ENCODE measurements at regions not wholly inside any gene's neighbourhood (a gene's known extent, or its start where the extent isn't known, plus 50 kb on each side); places are given as distances from the start of the nearest gene placed in this dataset.

DNA sequence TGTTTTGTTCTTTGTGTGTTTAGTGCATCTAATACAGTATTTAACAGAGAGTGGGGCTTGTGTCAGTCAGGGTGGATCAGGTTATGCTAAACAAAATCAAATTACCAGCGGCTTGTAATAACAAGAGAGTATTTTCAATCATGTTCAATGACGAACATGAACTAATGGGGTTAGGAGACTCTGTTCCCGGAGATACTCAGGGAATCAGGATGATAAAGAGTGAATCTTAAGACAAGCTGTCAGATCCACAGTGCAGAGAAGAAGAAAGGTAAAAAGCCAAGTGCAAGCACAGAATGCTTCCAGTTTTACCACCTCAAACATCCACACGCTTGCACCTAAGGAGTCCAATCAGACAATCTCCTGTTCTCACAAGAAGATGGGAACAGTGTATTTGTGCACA lies 1331.5 kb upstream of the TMEM132C start:
- Histone ChIP-seq H3K4me2 (ENCODE audit: low read length) (no peak overlapping the region), H3K9me3 (ENCODE audit: low read length) (no peaks in the 10 kb centered on the region)

DNA sequence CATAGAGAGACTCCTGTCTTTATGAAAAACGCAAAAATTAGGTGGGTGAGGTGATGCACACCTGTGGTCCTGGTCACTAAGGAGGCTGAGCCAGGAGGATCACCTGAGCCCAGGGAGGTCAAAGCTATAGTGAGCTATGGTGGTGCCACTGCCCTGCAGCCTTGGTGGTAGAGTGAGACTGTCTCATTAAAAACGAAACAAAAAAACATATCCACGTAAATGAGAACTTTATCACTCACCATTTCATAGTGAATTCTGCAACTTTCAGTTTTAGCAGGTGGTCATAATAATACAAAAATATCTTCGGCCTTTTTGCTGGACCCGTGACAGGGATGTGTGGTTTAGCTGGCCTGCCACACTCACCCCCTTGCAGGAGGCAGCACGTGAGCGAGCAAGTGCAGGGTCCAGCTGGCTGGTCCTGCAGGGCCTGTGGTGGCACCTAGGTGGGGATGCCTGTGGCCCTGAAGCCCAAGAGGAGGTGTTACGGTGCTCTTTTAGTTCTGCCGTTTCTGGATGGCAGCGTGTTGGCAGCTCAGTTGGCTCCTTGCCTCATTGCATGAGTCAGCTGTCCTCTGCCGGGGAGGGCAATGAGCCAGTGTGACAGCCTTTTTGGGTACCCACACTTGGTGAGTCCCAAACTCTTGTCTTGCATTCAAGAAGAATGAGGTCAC lies 1330.7 kb upstream of the TMEM132C start:
- no peak overlapping the region for H3K9ac ChIP-seq (ENCODE audit: low read length)
- no peaks in the 10 kb centered on the region for H3K9me2 ChIP-seq (ENCODE audit: low read depth, low read length)
- H3K36me3 ChIP-seq (ENCODE audit: insufficient read depth, low read length), result no peaks in the 10 kb centered on the region
- H2AFZ ChIP-seq (ENCODE audit: low read length), result no peak overlapping the region
- no peak overlapping the region for H3K4me3 ChIP-seq (ENCODE audit: low read depth, low read length, poor library complexity, severe bottlenecking)
- no peaks in the 10 kb centered on the region for H3K4me1 ChIP-seq (ENCODE audit: insufficient read depth, low read length, severe bottlenecking)
- H3K79me2 ChIP-seq (ENCODE audit: insufficient read depth, low read length), result no peaks in the 10 kb centered on the region
- no peaks in the 10 kb centered on the region for H3K9me3 ChIP-seq (ENCODE audit: low read length)
- H3K4me2 ChIP-seq (ENCODE audit: low read length), result no peak overlapping the region
- H3K27me3 ChIP-seq (ENCODE audit: insufficient read depth, low read length), result no peaks in the 10 kb centered on the region
- no peaks in the 10 kb centered on the region for H3F3A ChIP-seq (ENCODE audit: insufficient read depth, low read length)
- TF ChIP-seq EZH2 (IDR thresholded peaks at IDR 0.05; ENCODE audit: borderline replicate concordance, low read length), result no peak
- TF ChIP-seq, protein P1, sequence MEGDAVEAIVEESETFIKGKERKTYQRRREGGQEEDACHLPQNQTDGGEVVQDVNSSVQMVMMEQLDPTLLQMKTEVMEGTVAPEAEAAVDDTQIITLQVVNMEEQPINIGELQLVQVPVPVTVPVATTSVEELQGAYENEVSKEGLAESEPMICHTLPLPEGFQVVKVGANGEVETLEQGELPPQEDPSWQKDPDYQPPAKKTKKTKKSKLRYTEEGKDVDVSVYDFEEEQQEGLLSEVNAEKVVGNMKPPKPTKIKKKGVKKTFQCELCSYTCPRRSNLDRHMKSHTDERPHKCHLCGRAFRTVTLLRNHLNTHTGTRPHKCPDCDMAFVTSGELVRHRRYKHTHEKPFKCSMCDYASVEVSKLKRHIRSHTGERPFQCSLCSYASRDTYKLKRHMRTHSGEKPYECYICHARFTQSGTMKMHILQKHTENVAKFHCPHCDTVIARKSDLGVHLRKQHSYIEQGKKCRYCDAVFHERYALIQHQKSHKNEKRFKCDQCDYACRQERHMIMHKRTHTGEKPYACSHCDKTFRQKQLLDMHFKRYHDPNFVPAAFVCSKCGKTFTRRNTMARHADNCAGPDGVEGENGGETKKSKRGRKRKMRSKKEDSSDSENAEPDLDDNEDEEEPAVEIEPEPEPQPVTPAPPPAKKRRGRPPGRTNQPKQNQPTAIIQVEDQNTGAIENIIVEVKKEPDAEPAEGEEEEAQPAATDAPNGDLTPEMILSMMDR (IDR thresholded peaks at IDR 0.05; ENCODE audit: low read length), result no peak
- H4K20me1 ChIP-seq (ENCODE audit: insufficient read depth, low read length), result no peaks in the 10 kb centered on the region
- H3K27ac ChIP-seq (ENCODE audit: low read depth, low read length, poor library complexity, severe bottlenecking), result no peak overlapping the region

More for the DNA sequence above, 1331.5 kb upstream of the TMEM132C start:
- H3K27ac ChIP-seq (ENCODE audit: low read depth, low read length, poor library complexity, severe bottlenecking), result no peak overlapping the region
- H2AFZ ChIP-seq (ENCODE audit: low read length), result no peak overlapping the region
- H3K4me3 ChIP-seq (ENCODE audit: low read depth, low read length, poor library complexity, severe bottlenecking), result no peak overlapping the region
- H3K79me2 ChIP-seq (ENCODE audit: insufficient read depth, low read length), result no peaks in the 10 kb centered on the region
- no peak overlapping the region for H3K9ac ChIP-seq (ENCODE audit: low read length)
- no peaks in the 10 kb centered on the region for H3K9me2 ChIP-seq (ENCODE audit: low read depth, low read length)
- H3K4me1 ChIP-seq (ENCODE audit: insufficient read depth, low read length, severe bottlenecking), result no peaks in the 10 kb centered on the region
- H3K36me3 ChIP-seq (ENCODE audit: insufficient read depth, low read length), result no peaks in the 10 kb centered on the region
- H4K20me1 ChIP-seq (ENCODE audit: insufficient read depth, low read length), result no peaks in the 10 kb centered on the region
- no peaks in the 10 kb centered on the region for H3F3A ChIP-seq (ENCODE audit: insufficient read depth, low read length)
- TF ChIP-seq, protein P1 (IDR thresholded peaks at IDR 0.05; ENCODE audit: low read length), result no peak
- TF ChIP-seq EZH2 (IDR thresholded peaks at IDR 0.05; ENCODE audit: borderline replicate concordance, low read length), result no peak
- no peaks in the 10 kb centered on the region for H3K27me3 ChIP-seq (ENCODE audit: insufficient read depth, low read length)

DNA sequence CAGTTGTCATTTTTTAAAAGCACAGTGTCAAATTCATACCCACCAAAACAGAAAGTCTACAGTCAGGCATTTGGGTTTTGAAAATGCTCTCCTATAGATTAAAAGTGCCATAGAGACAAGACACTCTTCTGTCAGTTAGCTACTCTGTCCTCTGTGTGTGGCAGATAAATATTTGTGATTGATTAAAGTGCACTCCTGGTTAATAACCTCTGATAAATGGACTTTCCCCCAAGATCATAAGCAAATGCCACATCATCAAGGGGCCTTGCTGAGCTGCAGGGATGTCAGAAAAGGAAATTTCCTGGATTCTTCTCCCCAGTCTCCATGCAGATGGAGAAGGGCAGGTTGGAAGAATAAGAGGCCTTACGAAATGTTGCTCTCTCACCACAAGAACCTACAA lies 1329.5 kb upstream of the TMEM132C start:
- no peaks in the 10 kb centered on the region for H4K20me1 ChIP-seq (ENCODE audit: insufficient read depth, low read length)

More for the DNA sequence above, 1329.5 kb upstream of the TMEM132C start:
- no peaks in the 10 kb centered on the region for H3K27me3 ChIP-seq (ENCODE audit: insufficient read depth, low read length)
- H3K4me1 ChIP-seq (ENCODE audit: insufficient read depth, low read length, severe bottlenecking), result no peaks in the 10 kb centered on the region
- TF ChIP-seq, protein P1 (IDR thresholded peaks at IDR 0.05; ENCODE audit: low read length), result no peak
- no peak for TF ChIP-seq EZH2 (IDR thresholded peaks at IDR 0.05; ENCODE audit: borderline replicate concordance, low read length)
- H3K79me2 ChIP-seq (ENCODE audit: insufficient read depth, low read length), result no peaks in the 10 kb centered on the region
- no peak overlapping the region for H2AFZ ChIP-seq (ENCODE audit: low read length)
- H3K9ac ChIP-seq (ENCODE audit: low read length), result no peak overlapping the region
- no peaks in the 10 kb centered on the region for H3K9me3 ChIP-seq (ENCODE audit: low read length)
- no peak overlapping the region for H3K27ac ChIP-seq (ENCODE audit: low read depth, low read length, poor library complexity, severe bottlenecking)
- no peak overlapping the region for H3K4me3 ChIP-seq (ENCODE audit: low read depth, low read length, poor library complexity, severe bottlenecking)
- H3F3A ChIP-seq (ENCODE audit: insufficient read depth, low read length), result no peaks in the 10 kb centered on the region
- H3K4me2 ChIP-seq (ENCODE audit: low read length), result no peak overlapping the region
- H3K36me3 ChIP-seq (ENCODE audit: insufficient read depth, low read length), result no peaks in the 10 kb centered on the region
- H3K9me2 ChIP-seq (ENCODE audit: low read depth, low read length), result no peaks in the 10 kb centered on the region
